HK-2 (cell line): ENCODE measurements at regions not wholly inside any gene's neighbourhood (a gene's known extent, or its start where the extent isn't known, plus 50 kb on each side); places are given as distances from the start of the nearest gene placed in this dataset.

Experiments
- DNase-seq: peaks from one replicate; pipeline ENCODE4 v3.0.0-alpha.2; 2018; ENCODE audit not compliant: unreplicated experiment

- DNase-seq = no peak
Observed at GRCh38 chr2:125490308-125490707, 1165.7 kb upstream of the GYPC start.

DNA sequence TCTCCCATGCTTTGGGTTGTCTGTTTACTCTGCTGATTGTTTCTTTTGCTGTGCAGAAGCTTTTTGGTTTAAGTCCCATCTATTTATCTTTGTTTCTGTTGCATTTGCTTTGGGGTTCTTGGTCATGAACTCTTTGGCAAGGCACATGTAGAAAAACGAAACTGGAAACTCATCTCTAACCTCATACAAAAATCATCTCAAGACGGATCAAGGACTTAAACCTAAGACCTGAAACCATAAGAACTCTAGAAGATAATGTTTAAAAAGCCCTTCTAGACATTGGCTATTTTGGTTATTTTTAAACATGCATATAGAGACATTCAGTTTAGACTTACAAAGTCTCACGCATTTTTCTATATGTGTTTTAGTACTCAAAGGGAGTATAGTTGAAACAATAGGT lies 1164.3 kb upstream of the GYPC start:
- no peak for DNase-seq

DNA sequence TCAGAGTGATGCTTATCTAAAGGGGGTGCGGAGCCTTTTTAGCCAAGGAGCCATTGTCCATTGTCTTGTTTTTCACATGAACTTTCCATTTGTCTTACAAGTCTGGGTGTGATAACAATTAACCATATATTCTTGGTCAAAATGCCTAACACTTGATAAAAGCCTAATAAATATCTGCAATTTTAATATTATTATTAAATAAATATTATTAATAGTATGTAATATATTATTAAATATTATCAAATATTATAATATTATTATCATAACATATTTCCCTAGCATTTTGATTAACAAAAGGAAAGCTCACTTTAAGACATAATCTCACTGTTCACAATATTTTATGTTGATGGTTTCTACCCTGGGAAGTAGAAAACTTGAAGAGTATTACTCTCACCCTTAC lies 1143.6 kb upstream of the GYPC start:
- no peak for DNase-seq

- peak; percentile 11 for DNase-seq
Observed at GRCh38 chr2:125516496-125517109, 1139.4 kb upstream of the GYPC start.

- DNase-seq = no peak
Observed at GRCh38 chr2:125526093-125526492, 1129.9 kb upstream of the GYPC start.

GRCh38 chr2:125535089-125535488 lies 1120.9 kb upstream of the GYPC start:
- no peak for DNase-seq

GRCh38 chr2:125543968-125544514 lies 1111.9 kb upstream of the GYPC start:
- DNase-seq = no peak

GRCh38 chr2:125553768-125554167 lies 1102.2 kb upstream of the GYPC start:
- no peak for DNase-seq

- DNase-seq = no peak
Observed at GRCh38 chr2:125554956-125555355, 1101.0 kb upstream of the GYPC start.

GRCh38 chr2:125559186-125559585 lies 1096.8 kb upstream of the GYPC start:
- DNase-seq = no peak

DNA sequence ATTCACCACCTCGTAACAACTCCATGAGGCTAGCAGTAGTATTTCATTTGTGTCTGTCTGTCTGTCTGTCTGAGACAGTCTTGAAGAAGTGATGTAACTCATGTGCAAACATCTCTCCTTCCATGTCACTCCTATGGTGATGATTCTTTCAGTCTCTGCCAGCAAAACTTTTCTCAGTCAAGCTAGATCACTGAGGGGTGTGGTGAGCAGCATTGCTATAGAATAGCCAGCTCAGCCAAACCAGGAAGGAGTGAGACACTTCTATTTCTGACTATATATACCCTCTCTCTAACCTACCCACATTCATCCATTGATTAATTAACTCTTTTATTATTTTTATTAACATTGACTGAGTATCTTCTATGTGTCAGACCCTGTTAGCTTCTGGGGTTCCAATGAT lies 1095.1 kb upstream of the GYPC start:
- no peak for DNase-seq

DNA sequence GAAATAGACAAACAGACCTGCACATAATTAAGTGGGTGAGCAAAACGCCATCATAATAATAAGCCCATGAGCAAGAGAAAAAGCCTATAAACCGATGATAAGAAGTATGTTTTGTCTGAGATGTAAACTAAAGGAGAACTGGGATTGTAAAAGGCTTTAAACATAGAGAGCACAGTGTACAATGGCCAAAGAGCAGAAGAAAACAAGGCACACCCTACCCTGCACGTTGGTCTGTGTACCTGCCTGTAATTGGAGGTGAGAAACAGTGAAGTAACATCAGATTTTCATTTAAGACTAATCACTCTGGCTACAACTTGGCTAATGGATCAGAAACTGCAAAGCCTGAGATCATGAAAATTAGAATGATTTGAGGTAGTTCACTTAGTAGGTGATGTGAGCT lies 1094.7 kb upstream of the GYPC start:
- no peak for DNase-seq

- no peak for DNase-seq
Observed at GRCh38 chr2:125562924-125563323, 1093.0 kb upstream of the GYPC start.

DNA sequence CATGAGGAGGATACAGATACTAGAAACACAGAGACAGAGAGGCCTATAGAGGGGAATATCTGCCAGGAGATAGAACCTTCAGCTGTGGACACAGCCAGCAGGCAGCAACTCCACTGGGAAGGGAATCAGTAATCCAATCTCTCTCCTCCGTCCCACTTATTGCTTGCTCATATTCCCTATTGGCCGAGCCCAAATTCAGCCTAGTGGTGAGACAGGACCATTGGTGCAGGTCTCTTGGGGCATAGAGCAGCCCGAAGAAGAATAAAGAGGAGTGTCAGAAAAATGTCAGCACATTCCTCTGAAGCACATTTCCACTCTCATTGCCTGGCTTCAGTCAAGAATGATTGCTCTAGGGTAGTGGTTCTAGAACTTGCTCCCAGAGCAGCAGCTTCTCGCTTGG lies 1091.5 kb upstream of the GYPC start:
- no peak for DNase-seq

DNA sequence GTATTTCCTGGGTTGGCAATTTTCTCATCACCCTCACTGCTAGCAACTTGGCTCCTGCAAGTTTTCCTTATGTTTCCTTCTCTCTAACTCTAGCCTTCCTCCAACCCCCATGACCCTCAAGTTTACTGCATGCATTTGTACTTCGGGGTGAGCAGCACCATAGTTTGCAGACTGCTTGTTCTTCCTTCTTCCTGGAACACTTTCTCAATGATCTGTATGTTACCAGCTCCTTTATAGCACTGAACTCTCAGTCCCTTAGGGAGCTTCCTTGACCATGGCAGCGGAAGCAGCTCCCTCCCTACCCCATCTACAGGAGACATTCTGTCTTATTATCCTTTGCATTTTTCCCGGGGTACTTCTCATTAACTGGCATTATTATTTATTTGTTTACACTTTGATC lies 1089.5 kb upstream of the GYPC start:
- DNase-seq = no peak

- DNase-seq = no peak
Observed at GRCh38 chr2:125567100-125567499, 1088.9 kb upstream of the GYPC start.

DNA sequence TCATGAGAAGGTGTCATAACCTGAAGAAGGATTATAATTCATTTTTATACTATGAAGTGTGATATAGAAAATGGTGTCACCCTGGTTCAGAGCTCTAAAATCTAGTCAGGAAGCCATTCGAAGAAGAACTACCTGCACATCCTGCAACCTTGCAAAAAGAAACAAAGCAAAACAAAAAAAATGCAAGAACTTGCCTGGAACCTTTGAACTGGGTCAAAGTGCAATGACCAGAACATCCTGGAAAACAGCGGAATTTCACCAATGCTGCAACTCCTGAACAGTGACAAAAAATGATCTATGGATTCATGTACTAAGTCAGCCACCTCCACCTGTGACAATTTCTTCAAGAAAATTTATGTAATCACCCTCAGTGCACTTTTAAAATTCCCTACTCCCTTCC lies 1083.3 kb upstream of the GYPC start:
- no peak for DNase-seq

DNA sequence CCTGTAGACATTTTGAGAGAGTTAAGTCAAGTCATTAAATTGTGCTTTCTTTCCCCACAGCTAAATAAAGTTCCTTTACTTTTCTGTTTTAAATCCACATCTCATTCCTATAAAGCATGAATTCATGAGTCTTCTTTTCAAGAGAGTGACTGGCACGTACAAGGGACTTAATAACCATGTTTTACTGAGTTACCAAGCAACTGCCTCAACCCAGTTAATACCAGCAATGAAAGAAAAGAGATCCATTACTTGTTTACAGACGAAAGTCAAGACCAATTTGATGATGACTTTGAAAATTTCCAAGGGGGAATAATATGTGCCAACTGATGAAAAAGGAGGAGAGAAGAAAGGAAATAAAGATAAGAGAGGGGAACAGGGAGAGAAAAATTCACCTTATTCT lies 1082.5 kb upstream of the GYPC start:
- no peak for DNase-seq

GRCh38 chr2:125576558-125576957 lies 1079.4 kb upstream of the GYPC start:
- DNase-seq = no peak

GRCh38 chr2:125581557-125581956 lies 1074.4 kb upstream of the GYPC start:
- no peak for DNase-seq

- no peak for DNase-seq
Observed at GRCh38 chr2:125582516-125582915, 1073.4 kb upstream of the GYPC start.

GRCh38 chr2:125584732-125585131 lies 1071.2 kb upstream of the GYPC start:
- no peak for DNase-seq

DNA sequence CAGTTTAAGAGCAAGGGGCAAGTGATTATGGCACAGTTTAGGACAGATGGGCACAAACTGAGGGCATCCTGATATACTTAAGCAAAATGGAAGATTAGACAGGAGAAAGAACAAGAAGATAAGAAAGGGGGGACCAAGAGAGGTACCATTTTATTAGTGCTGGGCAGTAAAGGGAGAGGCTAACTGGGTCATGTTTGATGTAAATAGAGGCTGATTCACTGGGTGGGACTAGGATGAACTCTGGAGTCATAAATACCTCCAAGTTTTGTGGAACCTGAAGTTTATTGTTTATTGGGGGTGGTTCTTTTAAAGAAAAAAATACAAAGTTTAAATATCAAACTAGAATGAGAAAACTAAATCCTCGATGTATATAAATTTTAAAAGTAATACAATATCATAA lies 1067.2 kb upstream of the GYPC start:
- DNase-seq = no peak

- no peak for DNase-seq
Observed at GRCh38 chr2:125591954-125592353, 1064.0 kb upstream of the GYPC start.
